IPS-15b (cell line): ENCODE measurements at regions not wholly inside any gene's neighbourhood (a gene's known extent, or its start where the extent isn't known, plus 50 kb on each side); places are given as distances from the start of the nearest gene placed in this dataset.

Experiments used
- H3K27me3 ChIP-seq: one replicate; pipeline ENCODE4 v1.6.1; 2013; ENCODE audit warnings: low read length; ENCODE audit not compliant: control insufficient read depth, insufficient read depth
- H3K36me3 ChIP-seq: one replicate; pipeline ENCODE4 v1.6.1; 2013; ENCODE audit warnings: low read length; ENCODE audit not compliant: control insufficient read depth, insufficient read depth
- H3K4me1 ChIP-seq: one replicate; pipeline ENCODE4 v1.6.1; 2013; ENCODE audit warnings: mild to moderate bottlenecking, low read length; ENCODE audit not compliant: control insufficient read depth, insufficient read depth
- H3K4me3 ChIP-seq: one replicate; pipeline ENCODE4 v1.5.1; 2013; ENCODE audit warnings: low read depth, low read length
- H3K9ac ChIP-seq: one replicate; pipeline ENCODE4 v1.6.1; 2013; ENCODE audit warnings: low read depth, mild to moderate bottlenecking, low read length
- H3K9me3 ChIP-seq: one replicate; pipeline ENCODE4 v1.6.1; 2013; ENCODE audit warnings: mild to moderate bottlenecking, low read length; ENCODE audit not compliant: control insufficient read depth, insufficient read depth

DNA sequence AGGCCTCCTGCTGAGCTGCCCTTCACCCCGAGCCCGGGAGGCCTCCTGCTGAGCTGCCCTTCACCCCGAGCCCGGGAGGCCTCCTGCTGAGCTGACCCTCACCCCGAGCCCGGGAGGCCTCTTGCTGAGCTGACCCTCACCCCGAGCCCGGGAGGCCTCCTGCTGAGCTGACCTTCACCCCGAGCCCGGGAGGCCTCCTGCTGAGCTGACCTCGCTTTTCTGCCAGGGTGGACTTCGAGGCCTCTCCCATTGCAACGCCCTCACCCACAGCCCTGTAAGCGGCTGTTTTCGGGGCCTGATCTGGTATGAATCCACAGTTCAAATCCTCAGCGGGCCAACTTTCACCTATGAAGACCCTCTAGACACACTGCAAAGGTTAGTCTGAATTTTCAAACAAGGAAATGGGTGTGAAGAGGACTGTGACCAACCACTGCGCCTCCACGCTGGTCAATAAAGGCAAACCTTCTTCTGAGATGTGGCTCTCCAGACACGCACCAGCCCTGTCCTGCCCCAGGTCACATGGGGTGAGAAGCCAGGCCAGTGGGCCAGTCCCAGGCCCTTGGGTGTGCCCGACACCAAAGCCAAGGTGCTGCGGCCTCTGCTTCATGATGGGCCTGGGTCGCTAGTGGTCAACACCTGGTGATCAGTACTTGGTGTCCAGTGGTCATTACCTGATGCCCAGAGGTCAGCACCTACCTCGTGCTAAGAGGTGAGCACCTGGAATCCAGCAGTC, 225.1 kb upstream of the SALL3 start:
- Histone ChIP-seq H3K4me1 (no peaks in the 10 kb centered on the region), H3K4me3 (no peak overlapping the region), H3K27me3 (no peaks in the 10 kb centered on the region), H3K36me3 (no peaks in the 10 kb centered on the region), H3K9me3 (no peaks in the 10 kb centered on the region), H3K9ac (no peak overlapping the region)

DNA sequence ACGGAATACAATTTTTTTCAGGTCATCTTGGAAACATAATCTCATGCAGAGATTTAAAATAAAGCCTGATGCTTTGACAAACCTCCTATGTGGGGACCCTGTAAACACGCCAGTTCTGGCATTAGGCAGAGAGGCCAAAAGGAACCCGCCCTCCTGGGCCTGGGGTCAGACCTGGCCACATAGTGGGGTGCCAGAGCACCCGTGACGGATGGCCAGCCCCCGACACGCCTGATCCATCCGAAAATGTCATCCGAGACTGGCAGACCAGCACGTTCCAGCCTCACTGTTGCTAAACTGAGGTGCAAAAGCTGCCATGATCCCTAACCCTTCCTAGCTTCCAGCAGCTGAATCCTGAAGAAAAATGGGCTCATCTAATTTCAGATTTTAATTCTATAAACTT, 222.6 kb upstream of the SALL3 start:
- H3K9me3 ChIP-seq: no peaks in the 10 kb centered on the region
- no peaks in the 10 kb centered on the region for H3K36me3 ChIP-seq
- H3K4me3 ChIP-seq: no peak overlapping the region
- H3K4me1 ChIP-seq: no peaks in the 10 kb centered on the region
- H3K9ac ChIP-seq: no peak overlapping the region
- H3K27me3 ChIP-seq: no peaks in the 10 kb centered on the region

DNA sequence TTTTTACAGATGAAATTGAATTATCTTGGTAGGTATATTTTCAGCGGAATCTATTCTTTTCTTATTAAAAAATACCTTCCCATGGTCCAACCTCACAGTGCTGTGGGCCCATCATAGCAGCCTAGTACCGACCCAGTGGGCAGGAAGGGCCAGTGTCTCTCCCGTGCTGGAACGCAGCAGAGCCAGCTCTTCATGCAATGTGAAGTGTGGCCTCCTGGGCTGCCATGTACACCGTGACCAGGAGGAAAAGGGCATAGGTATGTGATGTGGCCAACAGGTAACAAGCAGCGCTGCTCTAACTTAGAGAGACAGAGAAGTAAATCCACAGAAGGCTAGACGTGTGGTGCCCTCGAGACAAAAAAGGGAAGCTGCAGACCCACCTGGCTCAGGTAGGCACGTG, 221.1 kb upstream of the SALL3 start:
- Histone ChIP-seq H3K4me1 (no peaks in the 10 kb centered on the region), H3K9me3 (no peaks in the 10 kb centered on the region), H3K9ac (no peak overlapping the region), H3K27me3 (no peaks in the 10 kb centered on the region), H3K4me3 (no peak overlapping the region), H3K36me3 (no peaks in the 10 kb centered on the region)

DNA sequence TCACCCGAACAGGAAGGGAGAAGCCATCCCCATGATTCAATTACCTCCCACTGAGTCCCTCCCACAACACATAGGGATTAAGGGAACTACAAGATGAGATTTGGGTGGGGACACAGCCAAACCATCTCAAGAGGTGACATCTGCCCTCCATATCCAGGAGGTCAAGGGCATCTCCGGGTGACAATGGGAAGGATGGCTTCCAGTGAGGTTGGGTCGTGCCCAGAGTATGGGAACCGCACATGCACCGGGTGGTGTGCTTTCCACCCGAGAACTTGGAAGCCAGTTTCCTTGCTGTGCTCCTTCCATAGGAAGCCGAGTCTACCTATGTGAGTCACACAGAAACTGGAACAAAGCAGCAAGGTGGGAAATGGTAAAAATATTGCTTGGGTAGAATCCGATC, 216.9 kb upstream of the SALL3 start:
- H3K36me3 ChIP-seq: no peaks in the 10 kb centered on the region
- no peaks in the 10 kb centered on the region for H3K4me1 ChIP-seq
- no peak overlapping the region for H3K4me3 ChIP-seq
- no peaks in the 10 kb centered on the region for H3K9me3 ChIP-seq
- H3K27me3 ChIP-seq: no peaks in the 10 kb centered on the region
- H3K9ac ChIP-seq: no peak overlapping the region

DNA sequence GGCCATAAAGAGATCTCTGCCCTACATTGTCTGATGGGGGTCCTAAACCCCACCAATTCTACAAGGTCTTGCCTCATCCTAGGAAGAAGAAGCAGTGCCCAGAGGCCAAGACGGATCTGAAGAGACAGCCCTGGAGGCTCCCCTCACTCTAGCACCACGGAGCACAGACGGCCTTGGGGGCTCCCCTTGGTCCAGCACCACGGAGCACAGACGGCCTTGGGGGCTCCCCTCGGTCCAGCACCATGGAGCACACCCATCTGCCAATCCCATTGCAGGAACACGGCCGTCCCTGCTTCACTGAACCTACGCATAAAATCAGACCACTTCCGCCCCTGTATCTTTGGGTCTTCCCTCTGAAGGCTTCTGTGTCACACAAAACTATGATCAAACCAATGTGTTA, 215.1 kb upstream of the SALL3 start:
- Histone ChIP-seq H3K9me3 (no peaks in the 10 kb centered on the region), H3K36me3 (no peaks in the 10 kb centered on the region), H3K4me1 (no peaks in the 10 kb centered on the region), H3K4me3 (no peak overlapping the region), H3K27me3 (no peaks in the 10 kb centered on the region), H3K9ac (no peak overlapping the region)

DNA sequence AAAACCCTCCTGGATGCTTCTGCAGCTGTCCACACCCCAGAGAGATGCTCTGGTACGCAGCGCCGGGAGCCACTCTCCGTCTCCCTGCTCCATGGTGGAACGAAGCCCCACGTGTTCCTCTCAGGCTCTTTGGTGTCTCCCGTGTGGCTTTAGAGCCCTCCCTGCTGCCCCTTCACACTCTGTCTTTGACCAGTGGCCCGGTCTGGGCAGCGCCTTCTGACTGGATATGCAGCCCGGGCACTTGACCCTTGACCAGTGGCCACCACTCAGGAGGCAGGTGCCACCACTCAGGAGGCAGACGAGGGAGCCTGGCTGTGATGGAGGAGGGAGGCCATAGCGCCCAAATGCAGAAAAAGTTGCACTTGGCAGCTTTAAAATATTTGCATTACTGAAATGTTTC, 214.5 kb upstream of the SALL3 start:
- H3K9me3 ChIP-seq: no peaks in the 10 kb centered on the region
- H3K36me3 ChIP-seq: no peaks in the 10 kb centered on the region
- H3K9ac ChIP-seq: no peak overlapping the region
- H3K27me3 ChIP-seq: no peaks in the 10 kb centered on the region
- no peaks in the 10 kb centered on the region for H3K4me1 ChIP-seq
- no peak overlapping the region for H3K4me3 ChIP-seq

DNA sequence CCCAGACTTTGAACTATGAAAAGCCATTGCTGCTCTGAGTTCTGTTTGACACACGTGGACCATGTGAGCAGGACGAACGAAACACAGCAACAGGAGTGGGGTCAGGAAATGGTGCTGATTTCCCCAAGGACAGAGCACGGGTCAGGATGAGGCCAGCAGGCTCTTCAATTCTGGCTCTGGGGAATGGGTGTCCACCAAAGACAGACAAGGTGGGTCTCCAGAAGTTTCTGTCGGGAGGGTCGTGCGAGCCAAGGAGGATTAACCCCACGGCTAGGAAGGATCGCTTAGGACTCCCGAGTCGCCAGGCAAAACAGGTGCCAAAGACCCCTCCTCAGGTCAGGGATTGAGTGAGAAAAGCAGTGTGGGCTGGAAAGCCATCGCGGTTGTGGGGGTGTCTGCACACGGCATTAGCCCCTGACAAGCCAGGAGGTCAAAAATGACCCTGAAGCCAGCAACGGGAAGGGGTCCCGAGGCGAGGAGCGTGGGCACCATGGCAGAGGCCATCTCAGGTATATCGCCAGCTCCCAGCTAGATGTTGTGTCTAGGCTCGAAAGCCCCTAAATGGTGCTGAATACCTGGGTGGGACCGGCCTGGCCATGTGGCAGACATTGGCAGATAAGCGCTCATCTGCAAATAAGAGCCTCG, 213.9 kb upstream of the SALL3 start:
- Histone ChIP-seq H3K9ac (no peak overlapping the region), H3K9me3 (no peaks in the 10 kb centered on the region), H3K4me3 (no peak overlapping the region), H3K4me1 (no peaks in the 10 kb centered on the region), H3K27me3 (no peaks in the 10 kb centered on the region), H3K36me3 (no peaks in the 10 kb centered on the region)

DNA sequence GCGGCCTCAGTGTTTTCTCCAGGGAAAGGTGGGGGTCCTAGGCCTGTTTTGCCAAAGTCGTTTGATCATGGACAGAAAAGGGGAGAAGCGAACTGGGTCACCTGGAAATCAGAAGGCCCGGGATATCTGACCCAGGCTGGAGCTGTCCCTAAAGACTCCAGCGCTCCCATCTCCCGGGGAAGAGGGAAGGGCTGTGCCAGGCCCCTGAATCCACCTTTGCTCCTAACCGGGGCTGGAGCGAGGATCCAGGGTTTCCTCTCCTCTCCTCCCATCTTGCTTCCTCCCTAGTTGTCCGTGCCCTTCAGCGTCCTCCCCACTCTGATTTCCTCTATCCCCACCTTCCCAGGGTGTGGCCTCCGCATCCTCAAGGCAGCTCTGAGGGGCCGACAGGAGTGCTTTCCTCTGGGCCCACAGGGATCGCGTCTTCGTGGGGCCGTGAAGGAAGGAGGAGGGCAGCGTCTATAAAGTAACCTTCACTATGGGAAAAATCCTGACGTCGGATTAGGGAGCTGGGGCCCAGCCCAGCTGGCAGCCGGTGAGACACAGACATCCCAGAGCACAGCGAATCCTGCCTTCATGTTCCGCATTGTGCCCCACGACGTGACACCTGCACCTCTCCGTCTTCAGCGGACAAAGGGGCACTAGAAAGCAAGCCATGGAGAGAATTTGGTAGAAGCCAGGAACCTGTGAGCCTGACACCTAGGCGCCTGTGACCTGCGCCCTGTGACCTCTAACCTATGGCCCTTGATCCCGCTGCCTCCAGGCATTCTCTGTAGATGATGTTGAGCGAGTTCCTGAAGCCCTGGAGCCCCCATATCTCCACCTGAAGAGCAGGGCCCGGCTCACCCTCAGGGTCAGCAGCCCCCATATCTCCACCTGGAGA, 212.7 kb upstream of the SALL3 start:
- Histone ChIP-seq H3K36me3 (no peaks in the 10 kb centered on the region), H3K4me1 (no peaks in the 10 kb centered on the region), H3K9me3 (no peaks in the 10 kb centered on the region), H3K9ac (no peak overlapping the region), H3K4me3 (no peak overlapping the region), H3K27me3 (no peaks in the 10 kb centered on the region)

DNA sequence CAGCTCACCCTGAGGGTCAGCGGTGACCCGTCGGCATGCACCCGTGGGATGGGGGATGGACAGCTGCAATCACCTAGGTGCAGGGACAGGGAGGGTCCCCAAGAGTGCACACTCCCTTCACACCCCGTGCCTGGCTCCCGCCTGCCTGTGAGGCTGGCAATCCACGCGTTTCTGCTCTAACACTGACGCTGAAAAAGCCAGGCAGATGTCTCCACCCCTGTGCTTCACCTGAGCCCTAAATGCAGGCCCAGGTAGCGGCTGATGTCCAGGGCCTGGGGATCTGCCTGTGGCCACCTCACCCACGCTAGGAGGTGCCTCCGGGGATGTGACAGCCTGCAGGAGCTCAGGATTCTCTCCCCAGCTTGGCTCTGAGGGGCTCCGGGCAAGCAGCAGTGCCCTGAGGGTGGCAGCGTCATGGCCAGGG, 212.0 kb upstream of the SALL3 start:
- H3K4me3 ChIP-seq: no peak overlapping the region
- H3K27me3 ChIP-seq: no peaks in the 10 kb centered on the region
- no peak overlapping the region for H3K9ac ChIP-seq
- no peaks in the 10 kb centered on the region for H3K9me3 ChIP-seq
- H3K4me1 ChIP-seq: no peaks in the 10 kb centered on the region
- no peaks in the 10 kb centered on the region for H3K36me3 ChIP-seq

DNA sequence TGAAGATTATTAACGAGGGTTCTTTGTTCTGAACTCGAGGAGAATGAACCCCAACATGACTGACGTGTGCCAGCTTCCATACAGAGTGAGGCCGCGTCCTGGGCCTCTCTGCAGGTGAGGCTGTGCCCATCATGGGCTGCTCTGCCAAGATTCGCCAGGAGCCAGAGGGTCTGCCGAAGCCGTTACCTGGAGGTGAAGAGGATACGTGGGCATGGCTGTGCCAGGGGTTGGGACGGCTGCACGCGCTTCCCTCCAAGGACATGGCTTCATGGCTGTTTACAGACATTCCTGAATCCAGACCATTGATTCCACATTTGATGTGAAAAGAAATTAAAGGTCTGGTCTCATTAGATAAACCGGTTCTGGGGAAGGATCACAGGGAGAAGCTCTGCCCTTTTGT, 211.4 kb upstream of the SALL3 start:
- Histone ChIP-seq H3K4me3 (no peak overlapping the region), H3K9ac (no peak overlapping the region), H3K9me3 (no peaks in the 10 kb centered on the region), H3K27me3 (no peaks in the 10 kb centered on the region), H3K36me3 (no peaks in the 10 kb centered on the region), H3K4me1 (no peaks in the 10 kb centered on the region)

DNA sequence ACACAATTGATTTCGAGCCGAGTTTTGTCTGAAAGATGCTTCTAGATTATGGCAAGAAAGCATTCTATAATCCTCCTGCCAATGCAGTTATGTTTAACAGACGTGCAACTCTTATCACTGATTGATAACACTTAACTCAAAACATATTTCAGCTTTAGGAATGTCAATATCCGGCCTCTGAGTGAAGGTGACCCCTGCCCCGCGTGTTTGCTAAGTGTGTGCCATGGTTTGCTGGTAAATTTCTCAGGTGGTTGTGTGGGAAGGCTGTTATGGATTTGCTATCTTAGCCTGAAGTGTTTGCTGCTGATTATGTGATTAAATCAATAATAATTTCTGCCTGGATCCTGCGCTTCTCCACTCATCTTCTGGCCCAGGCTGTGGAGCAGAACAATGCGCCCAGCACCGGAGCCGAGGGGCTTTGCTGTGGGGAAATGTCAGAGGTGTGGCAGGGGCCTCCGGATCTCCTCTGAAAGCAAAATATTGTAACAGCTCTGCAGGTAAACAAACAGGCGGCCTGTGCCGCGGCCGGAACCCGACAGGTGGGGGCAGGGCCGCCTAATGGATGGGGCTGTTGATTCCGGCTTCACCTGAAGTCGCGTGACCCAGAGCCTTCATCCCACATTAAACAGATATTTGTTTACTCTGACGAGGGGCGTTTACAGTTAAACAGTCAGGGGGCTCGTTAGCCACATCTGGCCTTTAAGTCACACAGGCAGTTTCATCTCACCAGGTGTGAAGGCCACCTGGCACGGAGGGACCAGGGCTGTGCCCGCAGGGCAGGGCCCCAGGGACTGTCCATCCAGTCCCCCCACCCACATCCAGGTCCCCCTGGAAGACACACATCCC, 210.7 kb upstream of the SALL3 start:
- Histone ChIP-seq H3K9ac (peak overlapping the region; percentile 8), H3K36me3 (no peaks in the 10 kb centered on the region), H3K4me1 (no peaks in the 10 kb centered on the region), H3K4me3 (no peak overlapping the region), H3K27me3 (no peaks in the 10 kb centered on the region), H3K9me3 (no peaks in the 10 kb centered on the region)
